NCI-H2227 (cell line): ENCODE measurements at regions not wholly inside any gene's neighbourhood (a gene's known extent, or its start where the extent isn't known, plus 50 kb on each side); places are given as distances from the start of the nearest gene placed in this dataset.
"Not testable (repeated sequence)": the region's sequence is repeated elsewhere in the genome, so short reads cannot be mapped to it uniquely, and the experiment has no call there.

Experiments used
- DNase-seq: peaks from one replicate; lab custom pipeline; 2025; ENCODE audit not compliant: unreplicated experiment; lab: John Stamatoyannopoulos, UW

GRCh38 chr14:85187521-85187920 is 342.4 kb upstream of the FLRT2 start:
- no peak for DNase-seq

GRCh38 chr14:85188836-85189235 is 341.1 kb upstream of the FLRT2 start:
- DNase-seq: no peak

- not testable (repeated sequence) for DNase-seq
Measured at GRCh38 chr14:85189253-85189652, 340.7 kb upstream of the FLRT2 start.

GRCh38 chr14:85190251-85190650 is 339.7 kb upstream of the FLRT2 start:
- no peak for DNase-seq

DNA sequence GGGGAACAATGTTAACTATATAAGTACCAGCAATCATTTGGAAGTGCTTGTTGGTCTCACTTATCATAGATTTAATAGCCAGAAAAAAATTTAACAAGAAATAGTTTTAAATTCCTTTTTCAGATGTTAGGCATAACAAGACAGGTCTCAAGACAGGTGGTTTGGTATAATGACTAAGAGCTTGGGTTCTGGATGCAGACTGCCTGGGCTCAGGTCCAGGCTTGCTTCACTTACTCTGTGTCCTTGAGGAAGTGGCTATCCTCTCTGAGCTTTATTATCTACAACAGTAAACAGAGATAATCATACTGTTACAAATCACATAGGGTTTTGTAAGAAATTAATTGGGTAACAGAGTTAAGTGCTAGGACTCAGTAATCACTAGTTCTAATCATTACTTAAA is 338.0 kb upstream of the FLRT2 start:
- DNase-seq: no peak

GRCh38 chr14:85195872-85196477 is 334.0 kb upstream of the FLRT2 start:
- DNase-seq: no peak

- no peak for DNase-seq
Measured at GRCh38 chr14:85198001-85198400, 331.9 kb upstream of the FLRT2 start.

- DNase-seq: no peak
Measured at GRCh38 chr14:85205875-85206274, 324.1 kb upstream of the FLRT2 start.

GRCh38 chr14:85214471-85214870 is 315.5 kb upstream of the FLRT2 start:
- no peak for DNase-seq

- no peak for DNase-seq
Measured at GRCh38 chr14:85217412-85217811, 312.5 kb upstream of the FLRT2 start.

DNA sequence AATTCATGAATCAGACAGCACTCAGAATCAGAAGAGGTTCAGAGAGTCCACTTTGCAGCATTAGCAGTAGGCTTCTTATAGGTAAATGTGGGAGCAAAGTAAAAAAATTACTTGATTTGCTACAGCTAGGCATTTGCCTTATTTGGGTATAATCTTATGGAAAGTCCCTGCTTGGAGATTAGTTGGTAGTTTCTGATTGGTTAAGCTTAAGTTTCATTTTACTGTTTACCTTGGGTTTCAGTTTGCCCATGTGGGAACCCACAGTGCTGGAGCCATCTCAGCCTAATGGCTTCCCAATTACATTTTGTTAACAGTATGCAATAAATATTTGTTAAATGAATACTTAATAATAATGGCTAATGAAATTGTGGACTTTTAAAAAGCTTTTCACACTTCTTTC is 311.0 kb upstream of the FLRT2 start:
- DNase-seq: no peak

DNA sequence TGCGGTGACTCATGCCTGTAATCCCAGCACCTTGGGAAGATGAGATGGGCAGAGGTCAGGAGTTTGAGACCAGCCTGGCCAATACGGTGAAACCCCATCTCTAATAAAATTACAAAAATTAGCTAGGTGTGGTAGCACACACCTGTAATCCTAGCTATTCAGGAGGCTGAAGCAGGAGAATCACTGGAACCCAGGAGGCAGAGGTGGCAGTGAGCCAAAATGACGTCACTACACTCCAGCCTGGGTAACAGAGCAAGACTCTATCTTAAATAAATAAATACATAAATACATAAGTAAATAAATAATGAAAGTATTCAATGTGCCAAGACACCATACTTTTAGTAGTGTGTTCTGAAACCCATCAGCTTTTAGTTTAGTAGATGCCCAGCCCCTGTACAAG is 308.1 kb upstream of the FLRT2 start:
- DNase-seq: no peak

GRCh38 chr14:85222341-85222740 is 307.6 kb upstream of the FLRT2 start:
- no peak for DNase-seq

DNA sequence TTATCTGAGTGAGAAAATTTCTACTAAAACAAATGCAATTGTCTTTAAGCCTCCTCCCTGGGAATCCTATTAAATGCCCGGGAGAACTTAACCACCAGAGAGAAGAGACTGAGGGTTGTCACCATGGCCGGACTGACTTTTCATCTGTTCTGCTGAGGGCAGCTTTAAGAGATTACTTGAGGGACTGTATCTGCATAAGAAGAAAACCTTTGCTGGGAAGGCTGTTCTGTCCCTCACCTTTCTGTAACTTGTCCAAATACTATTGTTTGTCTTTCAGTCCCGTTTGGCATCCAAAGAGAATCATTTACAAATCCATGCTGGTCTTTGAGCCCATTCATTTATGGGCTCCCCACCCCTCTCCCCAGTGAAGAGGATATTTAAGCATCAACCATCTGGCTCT is 306.3 kb upstream of the FLRT2 start:
- no peak for DNase-seq

- DNase-seq: no peak
Measured at GRCh38 chr14:85224241-85224640, 305.7 kb upstream of the FLRT2 start.

DNA sequence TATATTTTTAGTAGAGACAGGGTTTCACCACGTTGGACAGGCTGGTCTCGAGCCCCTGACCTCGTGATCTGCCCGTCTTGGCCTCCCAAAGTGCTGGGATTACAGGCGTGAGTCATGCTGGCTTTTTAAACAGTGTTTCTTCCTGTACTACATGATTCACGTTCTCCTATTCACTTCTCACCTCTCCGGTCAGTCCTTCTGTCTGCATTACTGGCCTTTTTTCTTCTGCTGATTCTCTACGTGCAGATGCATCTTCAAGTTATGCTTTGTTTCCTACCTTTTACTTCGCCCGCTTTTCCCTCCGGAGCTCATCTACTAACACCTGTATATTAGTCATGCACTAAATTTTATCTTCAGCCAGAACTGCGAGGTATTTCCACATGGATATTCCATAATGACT is 296.2 kb upstream of the FLRT2 start:
- no peak for DNase-seq

- DNase-seq: no peak
Measured at GRCh38 chr14:85234156-85235025, 295.6 kb upstream of the FLRT2 start.

DNA sequence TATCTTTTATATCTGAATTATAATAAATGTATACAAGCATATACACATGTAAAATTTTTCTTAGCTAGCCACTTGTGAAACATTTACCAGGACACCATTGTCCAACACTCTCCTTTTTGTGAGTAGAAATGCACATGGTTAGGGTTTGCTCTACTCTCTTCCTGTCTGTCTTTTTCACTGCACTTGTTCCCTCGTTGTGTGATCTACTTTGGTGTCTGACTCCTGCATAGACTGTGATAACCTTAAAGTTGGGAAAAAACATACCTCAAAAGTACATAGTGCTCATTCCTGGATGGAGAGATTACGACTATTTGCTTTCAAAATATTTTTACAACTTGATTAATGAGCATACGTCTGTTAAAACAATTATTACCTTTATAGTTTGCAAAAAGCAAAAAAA is 294.1 kb upstream of the FLRT2 start:
- DNase-seq: no peak

- DNase-seq: no peak
Measured at GRCh38 chr14:85236296-85236695, 293.6 kb upstream of the FLRT2 start.

GRCh38 chr14:85239791-85240190 is 290.2 kb upstream of the FLRT2 start:
- DNase-seq: no peak

- no peak for DNase-seq
Measured at GRCh38 chr14:85241022-85241855, 288.7 kb upstream of the FLRT2 start.

GRCh38 chr14:85242666-85243065 is 287.3 kb upstream of the FLRT2 start:
- no peak for DNase-seq
